ENCODE measurements at regions not wholly inside any gene's neighbourhood (a gene's known extent, or its start where the extent isn't known, plus 50 kb on each side); places are given as distances from the start of the nearest gene placed in this dataset.

- H3K9me3 ChIP-seq (ENCODE audit: insufficient read depth, low read depth, low read length) = no peaks in the 10 kb centered on the region
- no peaks in the 10 kb centered on the region for H3K27me3 ChIP-seq (ENCODE audit: insufficient read depth, low read length)
- no peak overlapping the region for H2AFZ ChIP-seq (ENCODE audit: insufficient read depth, low read length, poor library complexity)
- H2BK120ac ChIP-seq (ENCODE audit: insufficient read depth, low read length, poor library complexity) = no peak overlapping the region
- H3K36me3 ChIP-seq (ENCODE audit: control insufficient read depth in 1 of 2, insufficient read depth in 2 of 2, low read length in 2 of 2) = no peaks in the 10 kb centered on the region
- H4K8ac ChIP-seq (ENCODE audit: low read depth, low read length) = no peak overlapping the region
- H2BK12ac ChIP-seq (ENCODE audit: low read length) = no peak overlapping the region
- no peak overlapping the region for H3K14ac ChIP-seq (ENCODE audit: low read length)
- H2AK5ac ChIP-seq (ENCODE audit: low read length) = no peak overlapping the region
- no peaks in the 10 kb centered on the region for H3K79me2 ChIP-seq (ENCODE audit: control insufficient read depth, insufficient read depth, low read length, poor library complexity)
- no peak overlapping the region for H2BK5ac ChIP-seq (ENCODE audit: low read depth, low read length, poor library complexity)
- no peak overlapping the region for H4K91ac ChIP-seq (ENCODE audit: low read depth, low read length)
- no peaks in the 10 kb centered on the region for H3K4me1 ChIP-seq (ENCODE audit: control insufficient read depth in 1 of 2, insufficient read depth in 2 of 2, low read length in 2 of 2)
- no peaks in the 10 kb centered on the region for H3K79me1 ChIP-seq (ENCODE audit: low read length)
- DNase-seq = no peak
- no peak overlapping the region for H3K4me2 ChIP-seq (ENCODE audit: low read length)
- no CpG with 5 or more reads among the region's 1 CpG for WGBS (ENCODE audit: extremely low coverage, insufficient coverage, insufficient read length)
- H3K9ac ChIP-seq (ENCODE audit: low read length) = no peak overlapping the region
- no peak overlapping the region for H3K4me3 ChIP-seq (ENCODE audit: low read depth, low read length)
- no peak overlapping the region for H3K23ac ChIP-seq (ENCODE audit: low read length)
- no peak overlapping the region for H3K4ac ChIP-seq (ENCODE audit: low read depth, low read length)
- H4K12ac ChIP-seq (ENCODE audit: low read depth, low read length) = no peak overlapping the region
- H3K27ac ChIP-seq (ENCODE audit: low read depth, low read length) = no peak overlapping the region
- no peak overlapping the region for H3K18ac ChIP-seq (ENCODE audit: low read length)
Observed at GRCh38 chr7:19623676-19624075, 85.2 kb downstream of the POLR1F start.

DNA sequence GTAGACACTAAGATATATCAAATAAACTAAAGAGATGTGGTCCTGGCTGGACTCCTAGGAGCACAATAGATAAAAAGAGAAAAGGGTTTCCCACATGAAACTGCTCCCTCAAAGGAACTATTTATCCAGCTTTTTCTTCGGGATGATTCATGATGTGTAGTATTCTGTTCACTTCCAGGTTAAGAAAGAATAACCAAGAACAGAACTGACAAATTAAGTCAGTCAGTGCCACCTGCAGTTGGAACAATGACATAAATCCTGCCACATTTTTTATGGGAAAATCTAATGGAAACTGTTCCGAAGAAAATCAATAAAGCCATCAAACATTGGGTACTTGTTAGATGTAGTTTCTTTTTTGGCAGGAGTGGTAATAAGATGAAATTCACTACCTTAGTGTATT lies 87.1 kb downstream of the POLR1F start:
- H3K4ac ChIP-seq (ENCODE audit: low read depth, low read length) = no peak overlapping the region
- H3K23ac ChIP-seq (ENCODE audit: low read length) = no peak overlapping the region
- H2BK5ac ChIP-seq (ENCODE audit: low read depth, low read length, poor library complexity) = no peak overlapping the region
- no peak overlapping the region for H3K4me3 ChIP-seq (ENCODE audit: low read depth, low read length)
- no peak overlapping the region for H2BK12ac ChIP-seq (ENCODE audit: low read length)
- H3K27ac ChIP-seq (ENCODE audit: low read depth, low read length) = no peak overlapping the region
- no peak overlapping the region for H3K18ac ChIP-seq (ENCODE audit: low read length)
- no peak for DNase-seq
- no peaks in the 10 kb centered on the region for H3K79me1 ChIP-seq (ENCODE audit: low read length)
- H3K9me3 ChIP-seq (ENCODE audit: insufficient read depth, low read depth, low read length) = no peaks in the 10 kb centered on the region
- no peaks in the 10 kb centered on the region for H3K4me1 ChIP-seq (ENCODE audit: control insufficient read depth in 1 of 2, insufficient read depth in 2 of 2, low read length in 2 of 2)
- no peak overlapping the region for H3K14ac ChIP-seq (ENCODE audit: low read length)
- no peak overlapping the region for H3K9ac ChIP-seq (ENCODE audit: low read length)
- no peak overlapping the region for H2BK120ac ChIP-seq (ENCODE audit: insufficient read depth, low read length, poor library complexity)
- H2AK5ac ChIP-seq (ENCODE audit: low read length) = no peak overlapping the region
- H4K12ac ChIP-seq (ENCODE audit: low read depth, low read length) = no peak overlapping the region
- no peak overlapping the region for H3K4me2 ChIP-seq (ENCODE audit: low read length)
- no peak overlapping the region for H2AFZ ChIP-seq (ENCODE audit: insufficient read depth, low read length, poor library complexity)
- H4K8ac ChIP-seq (ENCODE audit: low read depth, low read length) = no peak overlapping the region
- H3K36me3 ChIP-seq (ENCODE audit: control insufficient read depth in 1 of 2, insufficient read depth in 2 of 2, low read length in 2 of 2) = no peaks in the 10 kb centered on the region
- no peak overlapping the region for H4K91ac ChIP-seq (ENCODE audit: low read depth, low read length)
- no peaks in the 10 kb centered on the region for H3K79me2 ChIP-seq (ENCODE audit: control insufficient read depth, insufficient read depth, low read length, poor library complexity)
- no CpG with 5 or more reads among the region's 2 CpGs for WGBS (ENCODE audit: extremely low coverage, insufficient coverage, insufficient read length)
- no peaks in the 10 kb centered on the region for H3K27me3 ChIP-seq (ENCODE audit: insufficient read depth, low read length)

DNA sequence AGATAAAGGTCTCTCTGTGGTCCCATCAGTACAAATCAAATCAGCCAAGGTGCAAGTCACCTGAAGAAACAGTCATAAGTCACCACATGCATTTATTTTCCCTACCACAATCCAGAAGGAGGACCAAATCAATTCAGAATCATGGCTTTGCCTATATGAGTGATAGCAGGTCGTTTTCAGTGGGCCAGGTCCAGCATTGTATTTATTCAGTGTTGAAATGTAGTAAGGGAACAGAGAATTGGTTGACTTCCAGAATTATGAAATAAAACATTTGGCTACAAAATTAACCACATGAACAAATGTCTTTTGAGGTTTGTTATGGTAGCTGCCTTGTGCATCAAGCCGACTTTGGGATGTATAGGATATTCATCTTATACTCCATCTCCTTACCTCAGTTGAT lies 88.4 kb downstream of the POLR1F start:
- no peaks in the 10 kb centered on the region for H3K79me1 ChIP-seq (ENCODE audit: low read length)
- H3K9ac ChIP-seq (ENCODE audit: low read length) = no peak overlapping the region
- no peaks in the 10 kb centered on the region for H3K27me3 ChIP-seq (ENCODE audit: insufficient read depth, low read length)
- no peak overlapping the region for H2BK120ac ChIP-seq (ENCODE audit: insufficient read depth, low read length, poor library complexity)
- no peaks in the 10 kb centered on the region for H3K79me2 ChIP-seq (ENCODE audit: control insufficient read depth, insufficient read depth, low read length, poor library complexity)
- H2BK12ac ChIP-seq (ENCODE audit: low read length) = no peak overlapping the region
- H3K36me3 ChIP-seq (ENCODE audit: control insufficient read depth in 1 of 2, insufficient read depth in 2 of 2, low read length in 2 of 2) = no peaks in the 10 kb centered on the region
- no peak overlapping the region for H2AFZ ChIP-seq (ENCODE audit: insufficient read depth, low read length, poor library complexity)
- no peaks in the 10 kb centered on the region for H3K9me3 ChIP-seq (ENCODE audit: insufficient read depth, low read depth, low read length)
- no peaks in the 10 kb centered on the region for H3K4me1 ChIP-seq (ENCODE audit: control insufficient read depth in 1 of 2, insufficient read depth in 2 of 2, low read length in 2 of 2)
- no peak overlapping the region for H3K18ac ChIP-seq (ENCODE audit: low read length)
- H3K4ac ChIP-seq (ENCODE audit: low read depth, low read length) = no peak overlapping the region
- H4K8ac ChIP-seq (ENCODE audit: low read depth, low read length) = no peak overlapping the region
- H3K27ac ChIP-seq (ENCODE audit: low read depth, low read length) = no peak overlapping the region
- H3K4me2 ChIP-seq (ENCODE audit: low read length) = no peak overlapping the region
- WGBS (ENCODE audit: extremely low coverage, insufficient coverage, insufficient read length) = no CpG with 5 or more reads among the region's 2 CpGs
- no peak overlapping the region for H3K4me3 ChIP-seq (ENCODE audit: low read depth, low read length)
- H3K14ac ChIP-seq (ENCODE audit: low read length) = no peak overlapping the region
- no peak overlapping the region for H4K12ac ChIP-seq (ENCODE audit: low read depth, low read length)
- H3K23ac ChIP-seq (ENCODE audit: low read length) = no peak overlapping the region
- DNase-seq = no peak
- no peak overlapping the region for H4K91ac ChIP-seq (ENCODE audit: low read depth, low read length)
- H2BK5ac ChIP-seq (ENCODE audit: low read depth, low read length, poor library complexity) = no peak overlapping the region
- no peak overlapping the region for H2AK5ac ChIP-seq (ENCODE audit: low read length)

- no peak overlapping the region for H2BK5ac ChIP-seq (ENCODE audit: low read depth, low read length, poor library complexity)
- H4K8ac ChIP-seq (ENCODE audit: low read depth, low read length) = no peak overlapping the region
- no peak overlapping the region for H2BK12ac ChIP-seq (ENCODE audit: low read length)
- H3K79me1 ChIP-seq (ENCODE audit: low read length) = no peaks in the 10 kb centered on the region
- no peak overlapping the region for H2AFZ ChIP-seq (ENCODE audit: insufficient read depth, low read length, poor library complexity)
- no peak overlapping the region for H4K12ac ChIP-seq (ENCODE audit: low read depth, low read length)
- no peak for DNase-seq
- no peaks in the 10 kb centered on the region for H3K27me3 ChIP-seq (ENCODE audit: insufficient read depth, low read length)
- WGBS (ENCODE audit: extremely low coverage, insufficient coverage, insufficient read length) = no CpG with 5 or more reads among the region's 1 CpG
- H4K91ac ChIP-seq (ENCODE audit: low read depth, low read length) = no peak overlapping the region
- no peak overlapping the region for H3K18ac ChIP-seq (ENCODE audit: low read length)
- no peak overlapping the region for H3K27ac ChIP-seq (ENCODE audit: low read depth, low read length)
- H3K79me2 ChIP-seq (ENCODE audit: control insufficient read depth, insufficient read depth, low read length, poor library complexity) = no peaks in the 10 kb centered on the region
- no peak overlapping the region for H3K4ac ChIP-seq (ENCODE audit: low read depth, low read length)
- no peak overlapping the region for H2AK5ac ChIP-seq (ENCODE audit: low read length)
- no peak overlapping the region for H3K23ac ChIP-seq (ENCODE audit: low read length)
- no peak overlapping the region for H3K9ac ChIP-seq (ENCODE audit: low read length)
- H3K4me2 ChIP-seq (ENCODE audit: low read length) = no peak overlapping the region
- H3K36me3 ChIP-seq (ENCODE audit: control insufficient read depth in 1 of 2, insufficient read depth in 2 of 2, low read length in 2 of 2) = no peaks in the 10 kb centered on the region
- no peak overlapping the region for H2BK120ac ChIP-seq (ENCODE audit: insufficient read depth, low read length, poor library complexity)
- H3K4me1 ChIP-seq (ENCODE audit: control insufficient read depth in 1 of 2, insufficient read depth in 2 of 2, low read length in 2 of 2) = no peaks in the 10 kb centered on the region
- no peak overlapping the region for H3K14ac ChIP-seq (ENCODE audit: low read length)
- H3K9me3 ChIP-seq (ENCODE audit: insufficient read depth, low read depth, low read length) = no peaks in the 10 kb centered on the region
- no peak overlapping the region for H3K4me3 ChIP-seq (ENCODE audit: low read depth, low read length)
Observed at GRCh38 chr7:19619122-19619521, 89.7 kb downstream of the POLR1F start.
